RWPE2 (cell line): ENCODE measurements at regions not wholly inside any gene's neighbourhood (a gene's known extent, or its start where the extent isn't known, plus 50 kb on each side); places are given as distances from the start of the nearest gene placed in this dataset.

Source experiments
- ATAC-seq: fragments of 200-7000 bp; cut with Tn5 transposase; 3 replicates; pipeline ENCODE4 v1.9.1; 2021; ENCODE audit warnings: low read depth
- DNase-seq: peaks from one replicate; pipeline ENCODE4 v3.0.0-alpha.2; 2020; ENCODE audit warnings: low spot score
- H3K27ac ChIP-seq: fragments of 450-650 bp; 2 replicates; pipeline ENCODE4 v1.5.1; 2017; ENCODE audit warnings: mild to moderate bottlenecking; ENCODE audit not compliant: poor library complexity, severe bottlenecking
- H3K27me3 ChIP-seq: fragments of 250-450 bp; sonication (Bioruptor Pico); 2 replicates; pipeline ENCODE4 v1.5.1; 2021; ENCODE audit warnings: mild to moderate bottlenecking, moderate library complexity; ENCODE audit not compliant: insufficient read depth, poor library complexity, severe bottlenecking
- H3K36me3 ChIP-seq: fragments of 250-450 bp; sonication (Bioruptor Pico); 2 replicates; pipeline ENCODE4 v1.5.1; 2020; ENCODE audit warnings: low read depth, mild to moderate bottlenecking, moderate library complexity
- H3K4me1 ChIP-seq: fragments of 250-450 bp; sonication (Bioruptor Pico); 2 replicates; pipeline ENCODE4 v1.5.1; 2021; ENCODE audit warnings: mild to moderate bottlenecking, moderate library complexity; ENCODE audit not compliant: insufficient read depth, poor library complexity, severe bottlenecking
- H3K4me3 ChIP-seq: fragments of 250-450 bp; sonication (Bioruptor Pico); 2 replicates; pipeline ENCODE4 v1.5.1; 2021; ENCODE audit warnings: mild to moderate bottlenecking, moderate library complexity; ENCODE audit not compliant: severe bottlenecking
- H3K9me3 ChIP-seq: fragments of 250-450 bp; sonication (Bioruptor Pico); 2 replicates; pipeline ENCODE4 v1.5.1; 2021; ENCODE audit warnings: mild to moderate bottlenecking, moderate library complexity; ENCODE audit not compliant: severe bottlenecking
- TF ChIP-seq, protein P1 (sequence below): fragments of 450-650 bp; IDR thresholded peaks from one replicate; pipeline ENCODE4 v1.5.1; 2017; ENCODE audit warnings: mild to moderate bottlenecking, moderate library complexity; ENCODE audit not compliant: poor library complexity, severe bottlenecking

DNA sequence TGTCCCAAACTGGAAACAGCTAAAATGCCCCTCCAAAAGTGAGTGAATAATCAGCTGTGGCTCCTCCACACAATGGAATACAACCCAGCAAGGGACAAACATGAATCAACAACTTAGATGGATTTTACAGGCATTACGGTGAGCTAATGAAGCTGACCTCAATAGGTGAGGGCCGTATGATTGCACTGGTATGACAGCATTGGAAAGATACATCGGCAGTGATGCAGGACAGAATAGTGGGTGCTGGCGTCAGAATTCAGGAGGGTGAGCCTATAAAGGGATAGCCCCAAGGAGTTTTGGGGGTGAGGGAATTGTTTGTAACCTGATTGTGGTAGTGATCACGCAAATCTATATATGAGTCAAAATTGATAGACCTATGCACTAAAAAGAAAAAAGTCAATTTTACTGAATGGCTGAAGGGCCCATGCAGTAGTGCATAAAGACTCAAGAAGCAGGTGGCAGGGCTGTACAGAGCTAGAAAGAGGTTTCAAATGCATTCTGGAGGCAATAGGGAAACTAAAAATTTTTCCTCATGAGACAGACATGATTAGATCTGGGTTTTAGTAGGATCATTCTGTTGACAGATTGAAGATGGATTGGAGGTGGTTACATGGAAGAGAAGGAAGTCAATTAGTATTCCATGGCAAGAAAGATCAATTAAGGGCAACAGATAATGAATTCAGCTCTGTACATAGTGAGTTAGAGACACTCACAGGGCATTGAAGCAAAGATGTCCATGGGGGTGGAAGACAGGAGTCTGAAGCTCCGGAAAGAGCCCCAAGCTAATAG lies 90.8 kb downstream of the IRS2 start:
- no peaks in the 10 kb centered on the region for H3K36me3 ChIP-seq
- no peak overlapping the region for H3K4me3 ChIP-seq
- peaks cover 22% of the 10 kb centered on the region for H3K4me1 ChIP-seq
- DNase-seq (no peak), ATAC-seq (no peak)
- TF ChIP-seq, protein P1, sequence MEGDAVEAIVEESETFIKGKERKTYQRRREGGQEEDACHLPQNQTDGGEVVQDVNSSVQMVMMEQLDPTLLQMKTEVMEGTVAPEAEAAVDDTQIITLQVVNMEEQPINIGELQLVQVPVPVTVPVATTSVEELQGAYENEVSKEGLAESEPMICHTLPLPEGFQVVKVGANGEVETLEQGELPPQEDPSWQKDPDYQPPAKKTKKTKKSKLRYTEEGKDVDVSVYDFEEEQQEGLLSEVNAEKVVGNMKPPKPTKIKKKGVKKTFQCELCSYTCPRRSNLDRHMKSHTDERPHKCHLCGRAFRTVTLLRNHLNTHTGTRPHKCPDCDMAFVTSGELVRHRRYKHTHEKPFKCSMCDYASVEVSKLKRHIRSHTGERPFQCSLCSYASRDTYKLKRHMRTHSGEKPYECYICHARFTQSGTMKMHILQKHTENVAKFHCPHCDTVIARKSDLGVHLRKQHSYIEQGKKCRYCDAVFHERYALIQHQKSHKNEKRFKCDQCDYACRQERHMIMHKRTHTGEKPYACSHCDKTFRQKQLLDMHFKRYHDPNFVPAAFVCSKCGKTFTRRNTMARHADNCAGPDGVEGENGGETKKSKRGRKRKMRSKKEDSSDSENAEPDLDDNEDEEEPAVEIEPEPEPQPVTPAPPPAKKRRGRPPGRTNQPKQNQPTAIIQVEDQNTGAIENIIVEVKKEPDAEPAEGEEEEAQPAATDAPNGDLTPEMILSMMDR: no peak
- H3K27ac ChIP-seq: no peak overlapping the region
- H3K9me3 ChIP-seq: no peaks in the 10 kb centered on the region
- H3K27me3 ChIP-seq: no peaks in the 10 kb centered on the region

DNA sequence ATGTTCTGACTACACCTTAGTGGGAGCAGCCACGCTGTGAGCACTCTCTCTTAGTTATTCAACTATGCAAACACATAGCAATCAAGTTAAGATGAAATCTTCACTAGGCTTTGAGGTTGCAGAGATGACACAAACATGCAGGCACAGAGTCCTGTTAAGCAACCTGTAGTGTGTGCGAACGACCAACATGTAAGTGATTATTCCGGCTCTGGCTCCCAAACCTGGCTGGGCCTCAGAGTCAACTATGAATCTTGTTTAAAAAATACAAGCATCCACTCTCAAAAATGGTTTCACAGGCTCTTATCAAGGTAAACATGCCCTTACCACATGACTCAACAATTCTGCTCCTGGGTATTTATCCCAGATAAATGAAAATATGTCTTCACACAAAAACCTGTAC lies 91.4 kb downstream of the IRS2 start:
- no peak overlapping the region for H3K27ac ChIP-seq
- no peak for DNase-seq

DNA sequence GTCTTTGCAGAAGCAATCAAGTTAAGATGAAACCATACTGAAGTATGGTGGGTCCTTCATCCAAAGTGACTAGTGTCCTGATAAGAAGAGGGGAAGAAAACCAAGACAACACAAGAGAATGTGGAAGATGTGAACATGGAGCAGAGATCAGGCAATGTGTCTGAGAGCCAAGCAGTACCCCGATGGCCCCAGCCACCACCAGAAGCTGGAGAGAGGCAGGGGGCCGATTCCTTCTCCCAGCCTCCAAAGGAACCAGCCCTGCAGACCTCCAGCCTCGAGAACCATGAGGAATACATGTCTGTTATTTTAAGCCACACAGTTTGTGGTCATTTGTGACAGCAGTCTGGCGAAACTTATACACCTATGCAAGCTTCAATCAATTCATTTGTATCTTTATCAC lies 93.2 kb downstream of the IRS2 start:
- no peak overlapping the region for H3K4me3 ChIP-seq
- no peak overlapping the region for H3K27ac ChIP-seq
- TF ChIP-seq, protein P1: no peak
- DNase-seq (no peak), ATAC-seq (no peak)
- H3K36me3 ChIP-seq: no peaks in the 10 kb centered on the region
- H3K27me3 ChIP-seq: no peaks in the 10 kb centered on the region
- no peaks in the 10 kb centered on the region for H3K9me3 ChIP-seq
- H3K4me1 ChIP-seq: peaks cover 1% of the 10 kb centered on the region

More for the DNA sequence above, 91.4 kb downstream of the IRS2 start:
- no peaks in the 10 kb centered on the region for H3K27me3 ChIP-seq
- no peak for ATAC-seq
- H3K4me3 ChIP-seq: no peak overlapping the region
- H3K9me3 ChIP-seq: no peaks in the 10 kb centered on the region
- H3K36me3 ChIP-seq: no peaks in the 10 kb centered on the region
- TF ChIP-seq, protein P1: no peak
- H3K4me1 ChIP-seq: peaks cover 16% of the 10 kb centered on the region

DNA sequence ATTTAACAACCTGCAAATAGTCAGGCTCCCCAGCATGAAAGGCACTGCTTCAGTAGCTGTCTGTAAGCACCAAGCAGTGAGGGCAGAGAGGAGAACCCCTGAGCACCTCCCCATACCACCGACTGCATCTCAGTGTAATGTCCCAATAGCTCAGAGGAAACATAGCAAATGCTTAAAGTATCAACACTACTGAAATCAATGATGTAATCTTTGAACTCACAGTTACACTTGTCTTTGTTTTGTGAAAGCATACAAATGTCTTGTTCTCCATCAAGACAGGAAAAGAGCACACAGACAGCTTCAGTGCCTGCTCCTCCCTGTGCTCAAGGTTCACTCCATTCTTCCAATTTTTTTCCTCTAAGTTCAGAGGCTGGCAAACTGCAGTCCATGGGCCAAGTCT lies 94.7 kb downstream of the IRS2 start:
- TF ChIP-seq, protein P1: no peak
- H3K4me3 ChIP-seq: no peak overlapping the region
- no peaks in the 10 kb centered on the region for H3K9me3 ChIP-seq
- H3K36me3 ChIP-seq: no peaks in the 10 kb centered on the region
- ATAC-seq (no peak), DNase-seq (no peak)
- no peak overlapping the region for H3K27ac ChIP-seq
- H3K4me1 ChIP-seq: no peaks in the 10 kb centered on the region
- no peaks in the 10 kb centered on the region for H3K27me3 ChIP-seq
